Stimulated activated CD4-positive, alpha-beta T cell treated with anti-CD3 and anti-CD28 coated beads, Interleukin-1b, Interleukin-23, amount 100 ng/mL, for 48 hours (primary cell): ENCODE measurements at regions not wholly inside any gene's neighbourhood (a gene's known extent, or its start where the extent isn't known, plus 50 kb on each side); places are given as distances from the start of the nearest gene placed in this dataset.
"Not testable (repeated sequence)": the region's sequence is repeated elsewhere in the genome, so short reads cannot be mapped to it uniquely, and the experiment has no call there.

Experiments used
- DNase-seq: peaks from one replicate; pipeline ENCODE4 v3.0.0-alpha.2; 2020

GRCh38 chr6:155882527-155883333 lies 427.1 kb upstream of the NOX3 start:
- no peak for DNase-seq

- DNase-seq = no peak
Observed at GRCh38 chr6:155881826-155882526, 426.3 kb upstream of the NOX3 start.

- DNase-seq = no peak
Observed at GRCh38 chr6:155880900-155881299, 425.3 kb upstream of the NOX3 start.

- DNase-seq = no peak
Observed at GRCh38 chr6:155872961-155873360, 417.3 kb upstream of the NOX3 start.

- no peak for DNase-seq
Observed at GRCh38 chr6:155867682-155868081, 412.0 kb upstream of the NOX3 start.

GRCh38 chr6:155866676-155867390 lies 411.2 kb upstream of the NOX3 start:
- DNase-seq = not testable (repeated sequence)

- DNase-seq = no peak
Observed at GRCh38 chr6:155861821-155862220, 406.2 kb upstream of the NOX3 start.

- not testable (repeated sequence) for DNase-seq
Observed at GRCh38 chr6:155858906-155859305, 403.3 kb upstream of the NOX3 start.

- DNase-seq = no peak
Observed at GRCh38 chr6:155854787-155855186, 399.1 kb upstream of the NOX3 start.

GRCh38 chr6:155853011-155853410 lies 397.4 kb upstream of the NOX3 start:
- no peak for DNase-seq

- DNase-seq = no peak
Observed at GRCh38 chr6:155850408-155850841, 394.8 kb upstream of the NOX3 start.

- DNase-seq = no peak
Observed at GRCh38 chr6:155847711-155848110, 392.1 kb upstream of the NOX3 start.

- no peak for DNase-seq
Observed at GRCh38 chr6:155837474-155837873, 381.8 kb upstream of the NOX3 start.

GRCh38 chr6:155832596-155832995 lies 377.0 kb upstream of the NOX3 start:
- DNase-seq = no peak

- no peak for DNase-seq
Observed at GRCh38 chr6:155830531-155830930, 374.9 kb upstream of the NOX3 start.

- no peak for DNase-seq
Observed at GRCh38 chr6:155829646-155830045, 374.0 kb upstream of the NOX3 start.

GRCh38 chr6:155828989-155829388 lies 373.4 kb upstream of the NOX3 start:
- DNase-seq = no peak

- no peak for DNase-seq
Observed at GRCh38 chr6:155818698-155819097, 363.1 kb upstream of the NOX3 start.

- DNase-seq = no peak
Observed at GRCh38 chr6:155813548-155813947, 357.9 kb upstream of the NOX3 start.

- no peak for DNase-seq
Observed at GRCh38 chr6:155807243-155807642, 351.6 kb upstream of the NOX3 start.

- DNase-seq = no peak
Observed at GRCh38 chr6:155801046-155801445, 345.4 kb upstream of the NOX3 start.

GRCh38 chr6:155798876-155799275 lies 343.2 kb upstream of the NOX3 start:
- not testable (repeated sequence) for DNase-seq

GRCh38 chr6:155795173-155795796 lies 339.6 kb upstream of the NOX3 start:
- DNase-seq = no peak
